HG02623 (cell line): ENCODE measurements at regions not wholly inside any gene's neighbourhood (a gene's known extent, or its start where the extent isn't known, plus 50 kb on each side); places are given as distances from the start of the nearest gene placed in this dataset.
A peak's percentile ranks its signal among the peaks of the same experiment; 100 is the strongest.
"Not testable (repeated sequence)": the region's sequence is repeated elsewhere in the genome, so short reads cannot be mapped to it uniquely, and the experiment has no call there.

Source experiments
- ATAC-seq: cut with Tn5 transposase; IDR thresholded peaks from one replicate; pipeline ENCODE4 v1.9.1; 2021; ENCODE audit warnings: moderate library complexity; ENCODE audit not compliant: unreplicated experiment

- no peak for ATAC-seq
Measured at GRCh38 chr4:86522349-86522748, 71.8 kb upstream of the PTPN13 start.

- no peak for ATAC-seq
Measured at GRCh38 chr4:86523333-86523732, 70.8 kb upstream of the PTPN13 start.

- not testable (repeated sequence) for ATAC-seq
Measured at GRCh38 chr4:86527713-86528112, 66.4 kb upstream of the PTPN13 start.

- ATAC-seq = no peak
Measured at GRCh38 chr4:86529436-86529835, 64.7 kb upstream of the PTPN13 start.

- ATAC-seq = peak; percentile 57
Measured at GRCh38 chr4:86530183-86530582, 63.9 kb upstream of the PTPN13 start.

GRCh38 chr4:86531440-86531839 lies 62.7 kb upstream of the PTPN13 start:
- no peak for ATAC-seq

GRCh38 chr4:86532851-86533250 lies 61.3 kb upstream of the PTPN13 start:
- no peak for ATAC-seq

GRCh38 chr4:86536151-86536550 lies 58.0 kb upstream of the PTPN13 start:
- ATAC-seq = no peak

GRCh38 chr4:86542319-86543027 lies 51.6 kb upstream of the PTPN13 start:
- no peak for ATAC-seq

- no peak for ATAC-seq
Measured at GRCh38 chr4:86543080-86543479, 51.0 kb upstream of the PTPN13 start.

- ATAC-seq = no peak
Measured at GRCh38 chr4:86543560-86544309, 50.4 kb upstream of the PTPN13 start.

- ATAC-seq = peak; percentile 81
Measured at GRCh38 chr4:86544310-86544966, 49.7 kb upstream of the PTPN13 start.
